ENCODE measurements at regions not wholly inside any gene's neighbourhood (a gene's known extent, or its start where the extent isn't known, plus 50 kb on each side); places are given as distances from the start of the nearest gene placed in this dataset.

- intact Hi-C loops (cut with DNase I): no loop called here
- TF ChIP-seq CTCF (IDR thresholded peaks at IDR 0.05): no peak
- ATAC-seq: no peak
- H3K36me3 ChIP-seq (ENCODE audit: insufficient read depth in 1 of 2, low read depth in 1 of 2): no peaks in the 10 kb centered on the region
- H3K27me3 ChIP-seq (ENCODE audit: insufficient read depth in 3 of 3, low read length in 2 of 3): no peaks in the 10 kb centered on the region
- no peak overlapping the region for H3K27ac ChIP-seq
- DNase-seq: no peak
- H3K4me3 ChIP-seq: no peak overlapping the region
- 72 to 78% (median 73%) methylated on average over 1 of the region's 1 CpG for WGBS, 3 donors
- H3K4me1 ChIP-seq: no peaks in the 10 kb centered on the region
- no peaks in the 10 kb centered on the region for H3K9me3 ChIP-seq
Observed at GRCh38 chr18:73163236-73163635, 295.4 kb upstream of the NETO1 start.

- Histone ChIP-seq H3K9me3 (no peaks in the 10 kb centered on the region), H3K4me1 (no peaks in the 10 kb centered on the region), H3K27ac (no peak overlapping the region), H3K36me3 (ENCODE audit: insufficient read depth in 1 of 2, low read depth in 1 of 2) (no peaks in the 10 kb centered on the region), H3K4me3 (no peak overlapping the region), H3K27me3 (ENCODE audit: insufficient read depth in 3 of 3, low read length in 2 of 3) (no peaks in the 10 kb centered on the region)
- ATAC-seq (no peak), DNase-seq (no peak)
- intact Hi-C loops (cut with DNase I): no loop called here
- no peak for TF ChIP-seq CTCF (IDR thresholded peaks at IDR 0.05)
Observed at GRCh38 chr18:73156117-73156516, 288.3 kb upstream of the NETO1 start.

GRCh38 chr18:73153271-73153670 lies 285.5 kb upstream of the NETO1 start:
- no peak overlapping the region for H3K27ac ChIP-seq
- WGBS, 3 donors: 64 to 67% (median 65%) methylated on average over 2 of the region's 2 CpGs
- ATAC-seq (no peak), DNase-seq (no peak)
- no peak for TF ChIP-seq CTCF (IDR thresholded peaks at IDR 0.05)
- no peak overlapping the region for H3K4me3 ChIP-seq
- intact Hi-C loops (cut with DNase I): no loop called here
- H3K9me3 ChIP-seq: no peaks in the 10 kb centered on the region
- no peaks in the 10 kb centered on the region for H3K4me1 ChIP-seq
- H3K36me3 ChIP-seq (ENCODE audit: insufficient read depth in 1 of 2, low read depth in 1 of 2): no peaks in the 10 kb centered on the region
- no peaks in the 10 kb centered on the region for H3K27me3 ChIP-seq (ENCODE audit: insufficient read depth in 3 of 3, low read length in 2 of 3)

GRCh38 chr18:73151086-73151485 lies 283.3 kb upstream of the NETO1 start:
- Histone ChIP-seq H3K9me3 (no peaks in the 10 kb centered on the region), H3K4me3 (no peak overlapping the region), H3K4me1 (no peaks in the 10 kb centered on the region), H3K27me3 (ENCODE audit: insufficient read depth in 3 of 3, low read length in 2 of 3) (no peaks in the 10 kb centered on the region), H3K27ac (no peak overlapping the region), H3K36me3 (ENCODE audit: insufficient read depth in 1 of 2, low read depth in 1 of 2) (no peaks in the 10 kb centered on the region)
- intact Hi-C loops (cut with DNase I): no loop called here
- TF ChIP-seq CTCF (IDR thresholded peaks at IDR 0.05): no peak
- DNase-seq (no peak), ATAC-seq (no peak)
- WGBS, 3 donors: 77 to 80% (median 78%) methylated on average over 6 of the region's 6 CpGs

GRCh38 chr18:73150199-73150598 lies 282.4 kb upstream of the NETO1 start:
- TF ChIP-seq CTCF (IDR thresholded peaks at IDR 0.05): no peak
- no peak overlapping the region for H3K27ac ChIP-seq
- no peak overlapping the region for H3K4me3 ChIP-seq
- ATAC-seq: no peak
- H3K9me3 ChIP-seq: no peaks in the 10 kb centered on the region
- H3K4me1 ChIP-seq: no peaks in the 10 kb centered on the region
- DNase-seq: no peak
- intact Hi-C loops (cut with DNase I): no loop called here
- no peaks in the 10 kb centered on the region for H3K36me3 ChIP-seq (ENCODE audit: insufficient read depth in 1 of 2, low read depth in 1 of 2)
- H3K27me3 ChIP-seq (ENCODE audit: insufficient read depth in 3 of 3, low read length in 2 of 3): no peaks in the 10 kb centered on the region
